ENCODE measurements at regions not wholly inside any gene's neighbourhood (a gene's known extent, or its start where the extent isn't known, plus 50 kb on each side); places are given as distances from the start of the nearest gene placed in this dataset.

DNA sequence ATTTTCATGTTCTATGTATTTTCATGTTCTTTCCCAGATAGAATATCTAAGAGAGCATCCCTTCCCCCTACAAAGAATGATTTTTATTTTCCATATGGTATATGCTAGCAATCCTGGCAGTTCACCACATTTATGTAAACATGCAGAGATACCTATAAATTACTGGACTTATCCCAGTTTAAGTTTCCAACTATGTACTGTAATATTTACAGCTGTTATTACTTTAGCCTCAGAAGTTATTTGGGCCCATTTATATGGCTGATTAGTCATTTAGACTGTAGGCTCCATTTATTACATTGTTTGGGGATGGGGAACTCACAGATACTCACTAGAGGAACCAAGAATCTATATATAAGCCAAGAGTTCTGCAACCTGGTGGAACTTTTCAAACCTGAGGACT lies 84.8 kb upstream of the WARS2 start:
- FAIRE-seq, result no peak
- in situ Hi-C loops (cut with MboI), result no loop called here

More for the DNA sequence above, 84.8 kb upstream of the WARS2 start:
- intact Hi-C loops (cut with micrococcal nuclease; ENCODE audit: unreplicated experiment), result loop anchor here (5.0 kb wide), 1 partner anchor 142 kb away; the partner anchor contains the start of gene HAO2
- no peak overlapping the region for H3K4me2 ChIP-seq (ENCODE audit: control insufficient read depth, insufficient read depth)
- H3K79me2 ChIP-seq (ENCODE audit: control insufficient read depth, insufficient read depth, low read length), result no peaks in the 10 kb centered on the region
- H3K9me3 ChIP-seq (replicated peaks; ENCODE audit: control insufficient read depth, insufficient read depth, low read length), result no peaks in the 10 kb centered on the region
- H3K27ac ChIP-seq (ENCODE audit: control insufficient read depth, insufficient read depth), result no peak overlapping the region
- H2AFZ ChIP-seq (ENCODE audit: control insufficient read depth, low read depth, low read length), result no peak overlapping the region
- H4K20me1 ChIP-seq (ENCODE audit: control insufficient read depth, insufficient read depth), result no peaks in the 10 kb centered on the region
- no TSS peak for BruUV-seq (replicated peaks)
- DNase-seq (ENCODE audit: low read depth, low spot score) (no peak), ATAC-seq (no peak)
- TF ChIP-seq, protein P1, sequence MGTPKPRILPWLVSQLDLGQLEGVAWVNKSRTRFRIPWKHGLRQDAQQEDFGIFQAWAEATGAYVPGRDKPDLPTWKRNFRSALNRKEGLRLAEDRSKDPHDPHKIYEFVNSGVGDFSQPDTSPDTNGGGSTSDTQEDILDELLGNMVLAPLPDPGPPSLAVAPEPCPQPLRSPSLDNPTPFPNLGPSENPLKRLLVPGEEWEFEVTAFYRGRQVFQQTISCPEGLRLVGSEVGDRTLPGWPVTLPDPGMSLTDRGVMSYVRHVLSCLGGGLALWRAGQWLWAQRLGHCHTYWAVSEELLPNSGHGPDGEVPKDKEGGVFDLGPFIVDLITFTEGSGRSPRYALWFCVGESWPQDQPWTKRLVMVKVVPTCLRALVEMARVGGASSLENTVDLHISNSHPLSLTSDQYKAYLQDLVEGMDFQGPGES (IDR thresholded peaks at IDR 0.05), result no peak
- TF ChIP-seq, protein P2, sequence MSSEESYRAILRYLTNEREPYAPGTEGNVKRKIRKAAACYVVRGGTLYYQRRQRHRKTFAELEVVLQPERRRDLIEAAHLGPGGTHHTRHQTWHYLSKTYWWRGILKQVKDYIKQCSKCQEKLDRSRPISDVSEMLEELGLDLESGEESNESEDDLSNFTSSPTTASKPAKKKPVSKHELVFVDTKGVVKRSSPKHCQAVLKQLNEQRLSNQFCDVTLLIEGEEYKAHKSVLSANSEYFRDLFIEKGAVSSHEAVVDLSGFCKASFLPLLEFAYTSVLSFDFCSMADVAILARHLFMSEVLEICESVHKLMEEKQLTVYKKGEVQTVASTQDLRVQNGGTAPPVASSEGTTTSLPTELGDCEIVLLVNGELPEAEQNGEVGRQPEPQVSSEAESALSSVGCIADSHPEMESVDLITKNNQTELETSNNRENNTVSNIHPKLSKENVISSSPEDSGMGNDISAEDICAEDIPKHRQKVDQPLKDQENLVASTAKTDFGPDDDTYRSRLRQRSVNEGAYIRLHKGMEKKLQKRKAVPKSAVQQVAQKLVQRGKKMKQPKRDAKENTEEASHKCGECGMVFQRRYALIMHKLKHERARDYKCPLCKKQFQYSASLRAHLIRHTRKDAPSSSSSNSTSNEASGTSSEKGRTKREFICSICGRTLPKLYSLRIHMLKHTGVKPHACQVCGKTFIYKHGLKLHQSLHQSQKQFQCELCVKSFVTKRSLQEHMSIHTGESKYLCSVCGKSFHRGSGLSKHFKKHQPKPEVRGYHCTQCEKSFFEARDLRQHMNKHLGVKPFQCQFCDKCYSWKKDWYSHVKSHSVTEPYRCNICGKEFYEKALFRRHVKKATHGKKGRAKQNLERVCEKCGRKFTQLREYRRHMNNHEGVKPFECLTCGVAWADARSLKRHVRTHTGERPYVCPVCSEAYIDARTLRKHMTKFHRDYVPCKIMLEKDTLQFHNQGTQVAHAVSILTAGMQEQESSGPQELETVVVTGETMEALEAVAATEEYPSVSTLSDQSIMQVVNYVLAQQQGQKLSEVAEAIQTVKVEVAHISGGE (CRISPR knock-in tag; IDR thresholded peaks at IDR 0.05), result no peak
- TF ChIP-seq NBN (IDR thresholded peaks at IDR 0.05), result no peak
- no peak for TF ChIP-seq SUZ12 (IDR thresholded peaks at IDR 0.05; ENCODE audit: unreplicated experiment)
- TF ChIP-seq FOXM1 (IDR thresholded peaks at IDR 0.05; ENCODE audit: low read depth, low read length), result no peak
- no peak for TF ChIP-seq TCF3 (IDR thresholded peaks at IDR 0.05; ENCODE audit: borderline replicate concordance, insufficient read depth, low read depth, low read length)
- no peaks in the 10 kb centered on the region for H3K27me3 ChIP-seq (replicated peaks in 1 of 2; ENCODE audit: control insufficient read depth in 2 of 2, insufficient read depth in 2 of 2, low read length in 1 of 2)
- peaks cover 4% of the 10 kb centered on the region; the same call in 1 of the 2 replicates for H3K4me1 ChIP-seq (ENCODE audit: control insufficient read depth, insufficient read depth, low read length)
- SMC1A ChIA-PET (ENCODE audit: uncharacterized antibody, unreplicated experiment), result interaction anchor here (0.9 to 4.8 kb wide), 3 partner anchors 32 to 50 kb away, joined by 3 to 32 read pairs (median 4); no protein-coding TSS in a partner anchor
- POLR2A ChIA-PET, result no interaction called here
- no peaks in the 10 kb centered on the region for H3K36me3 ChIP-seq (ENCODE audit: control insufficient read depth in 2 of 2, insufficient read depth in 2 of 2, low read length in 1 of 2)
- H3K9ac ChIP-seq (ENCODE audit: control insufficient read depth, insufficient read depth, low read length), result no peak overlapping the region
- RAD21 ChIA-PET (ENCODE audit: unreplicated experiment), result interaction anchor here (0.9 to 3.6 kb wide), 2 partner anchors 50 to 144 kb away, joined by 3 to 27 read pairs; partner anchors contain the start of gene HAO2
- no peak overlapping the region for H3K4me3 ChIP-seq
- CTCF ChIA-PET, result interaction anchor here (0.8 to 6.7 kb wide), 6 partner anchors 9 to 145 kb away, joined by 3 to 96 read pairs (median 4); no protein-coding TSS in a partner anchor

Data from GM12878 (cell line).